BE2C (cell line): ENCODE measurements at regions not wholly inside any gene's neighbourhood (a gene's known extent, or its start where the extent isn't known, plus 50 kb on each side); places are given as distances from the start of the nearest gene placed in this dataset.
"Not testable (repeated sequence)": the region's sequence is repeated elsewhere in the genome, so short reads cannot be mapped to it uniquely, and the experiment has no call there.

Experiments
- DNase-seq: peaks from one replicate; pipeline ENCODE4 v3.0.0-alpha.2; 2020
- H3K27me3 ChIP-seq: fragments of 250-450 bp; sonication (Bioruptor Pico); 2 replicates; pipeline ENCODE4 v1.5.1; 2020; ENCODE audit warnings: mild to moderate bottlenecking
- H3K36me3 ChIP-seq: fragments of 250-450 bp; sonication (Bioruptor Pico); 2 replicates; pipeline ENCODE4 v1.5.1; 2020; ENCODE audit warnings: mild to moderate bottlenecking
- H3K4me1 ChIP-seq: fragments of 250-450 bp; sonication (Bioruptor Pico); 2 replicates; pipeline ENCODE4 v1.5.1; 2020
- H3K4me3 ChIP-seq: 2 replicates; pipeline ENCODE4 v1.5.1; 2011; ENCODE audit warnings: low read depth, low read length
- H3K9me3 ChIP-seq: fragments of 250-450 bp; sonication (Bioruptor Pico); 2 replicates; pipeline ENCODE4 v1.5.1; 2020
- CTCF ChIP-seq: IDR thresholded peaks from 2 replicates; pipeline ENCODE4 v1.5.1; 2012; ENCODE audit warnings: mild to moderate bottlenecking, low read depth, low read length

GRCh38 chr1:185526344-185527307 is 207.6 kb upstream of the HMCN1 start:
- DNase-seq = no peak
- no peak for TF ChIP-seq CTCF
- Histone ChIP-seq H3K4me1 (no peaks in the 10 kb centered on the region), H3K36me3 (no peaks in the 10 kb centered on the region), H3K9me3 (no peaks in the 10 kb centered on the region; the same call in 1 of the 2 replicates), H3K4me3 (no peak overlapping the region), H3K27me3 (no peaks in the 10 kb centered on the region)

GRCh38 chr1:185520188-185520920 is 203.3 kb upstream of the IVNS1ABP start:
- no peaks in the 10 kb centered on the region for H3K27me3 ChIP-seq
- no peaks in the 10 kb centered on the region for H3K36me3 ChIP-seq
- no peak for TF ChIP-seq CTCF
- H3K4me3 ChIP-seq = no peak overlapping the region
- DNase-seq = no peak
- no peaks in the 10 kb centered on the region for H3K4me1 ChIP-seq
- H3K9me3 ChIP-seq = 0 out of 2 replicates have a peak, but pooled peaks cover 2% of the 10 kb centered on the region

GRCh38 chr1:185517808-185518419 is 200.9 kb upstream of the IVNS1ABP start:
- 0 out of 2 replicates have a peak, but pooled peaks cover 2% of the 10 kb centered on the region for H3K9me3 ChIP-seq
- no peaks in the 10 kb centered on the region for H3K36me3 ChIP-seq
- no peaks in the 10 kb centered on the region for H3K4me1 ChIP-seq
- H3K4me3 ChIP-seq = no peak overlapping the region
- no peak for TF ChIP-seq CTCF
- no peak for DNase-seq
- no peaks in the 10 kb centered on the region for H3K27me3 ChIP-seq

GRCh38 chr1:185517301-185517700 is 200.3 kb upstream of the IVNS1ABP start:
- H3K9me3 ChIP-seq, H3K4me3 ChIP-seq, H3K36me3 ChIP-seq, H3K4me1 ChIP-seq, DNase-seq, H3K27me3 ChIP-seq: not testable (repeated sequence)

GRCh38 chr1:185515696-185516095 is 198.7 kb upstream of the IVNS1ABP start:
- no peaks in the 10 kb centered on the region for H3K4me1 ChIP-seq
- DNase-seq = no peak
- H3K9me3 ChIP-seq = 0 out of 2 replicates have a peak, but pooled peaks cover 2% of the 10 kb centered on the region
- no peak for TF ChIP-seq CTCF
- H3K36me3 ChIP-seq = no peaks in the 10 kb centered on the region
- no peak overlapping the region for H3K4me3 ChIP-seq
- no peaks in the 10 kb centered on the region for H3K27me3 ChIP-seq

- H3K9me3 ChIP-seq = 0 out of 2 replicates have a peak, but pooled peaks cover 2% of the 10 kb centered on the region
- H3K27me3 ChIP-seq = no peaks in the 10 kb centered on the region
- H3K4me1 ChIP-seq = no peaks in the 10 kb centered on the region
Observed at GRCh38 chr1:185514311-185514710, 197.3 kb upstream of the IVNS1ABP start.

More at GRCh38 chr1:185514311-185514710, 197.3 kb upstream of the IVNS1ABP start:
- Histone ChIP-seq H3K36me3 (no peaks in the 10 kb centered on the region), H3K4me3 (no peak overlapping the region)
- no peak for DNase-seq
- no peak for TF ChIP-seq CTCF
